HepG2 (cell line): ENCODE measurements at regions not wholly inside any gene's neighbourhood (a gene's known extent, or its start where the extent isn't known, plus 50 kb on each side); places are given as distances from the start of the nearest gene placed in this dataset.

ENCODE experiments used
- ATAC-seq: fragments of 200-7000 bp; cut with Tn5 transposase; 3 replicates; pipeline ENCODE4 v1.9.1; 2020; ENCODE audit warnings: mild to moderate bottlenecking, moderate library complexity
- BruUV-seq: library from RNA; stranded (reverse); fragments of 400-500 nt; replicated peaks from 2 replicates; lab custom pipeline; 2021; lab: Mats Ljungman, UMichigan
- CTCF ChIA-PET: fragments of 300-600 bp; formaldehyde crosslinking; extraction: SDS; loops from one replicate; lab custom pipeline; 2021; ENCODE audit warnings: low total read pairs, inconsistent platforms, low intra/inter-chr PET ratio; lab: Yijun Ruan, JAX
- POLR2A ChIA-PET: fragments of 350-600 bp; sonication (Branson Sonifier 250); formaldehyde crosslinking; loops from one replicate; lab custom pipeline; 2020; ENCODE audit warnings: antibody characterized with exemption, inconsistent platforms; lab: Yijun Ruan, JAX
- DNase-seq: peaks from one replicate; pipeline ENCODE4 v3.0.0-alpha.2; 2015; ENCODE audit warnings: low spot score
- FAIRE-seq: peaks from 3 replicates; lab custom pipeline; 2011; peaks lifted over from hg19 to GRCh38; lab: Jason Lieb, UNC
- H2AFZ ChIP-seq: one replicate; pipeline ENCODE4 v1.6.1; 2011; ENCODE audit warnings: low read length, inconsistent platforms
- H3K27ac ChIP-seq: fragments of 300-600 bp; 3 replicates; pipeline ENCODE4 v1.8.0; 2011; ENCODE audit warnings: mixed run types, mild to moderate bottlenecking, mixed read lengths, low read length, inconsistent platforms; ENCODE audit not compliant: insufficient read depth; ENCODE audit errors: extremely low read length
- H3K27me3 ChIP-seq, 2 experiments: fragments of 200-600 bp in 1 of 2; 2 replicates in 1 of 2; 3 replicates in 1 of 2; pipeline versions ENCODE4 v1.6.0 to v1.8.0; 2011; ENCODE audit warnings: low read length in 2 of 2, mild to moderate bottlenecking in 2 of 2, moderate library complexity in 2 of 2, inconsistent platforms in 1 of 2; ENCODE audit not compliant: insufficient read depth in 2 of 2, control insufficient read depth in 1 of 2
- H3K36me3 ChIP-seq, 2 experiments: fragments of 200-600 bp in 1 of 2; replicated peaks in 1 of 2; 2 replicates in 1 of 2; 3 replicates in 1 of 2; pipeline versions ENCODE4 v1.5.1 to v1.8.0; 2011; ENCODE audit warnings: low read length in 2 of 2, inconsistent platforms in 1 of 2; ENCODE audit not compliant: insufficient read depth in 2 of 2, control insufficient read depth in 1 of 2
- H3K4me1 ChIP-seq: 2 replicates; pipeline ENCODE4 v1.5.1; 2012; ENCODE audit warnings: low read length, inconsistent platforms; ENCODE audit not compliant: insufficient read depth
- H3K4me2 ChIP-seq: 2 replicates; pipeline ENCODE4 v1.6.0; 2011; ENCODE audit warnings: low read depth, low read length, inconsistent platforms
- H3K4me3 ChIP-seq, 3 experiments: fragments of 200-600 bp in 1 of 3; sonication (generic), shearing (Covaris generic) in 1 of 3; replicated peaks in 1 of 3; 2 replicates each; pipeline ENCODE4 v1.5.1; 2011 to 2016; ENCODE audit warnings: low read length in 3 of 3, inconsistent platforms in 2 of 3, low read depth in 2 of 3, mild to moderate bottlenecking in 2 of 3, control low read depth in 1 of 3, mixed read lengths in 1 of 3; ENCODE audit not compliant: insufficient read depth in 1 of 3
- H3K79me2 ChIP-seq: one replicate; pipeline ENCODE4 v1.6.1; 2011; ENCODE audit warnings: low read length, inconsistent platforms; ENCODE audit not compliant: insufficient read depth
- H3K9ac ChIP-seq: 2 replicates; pipeline ENCODE4 v1.6.0; 2011; ENCODE audit warnings: mild to moderate bottlenecking, low read depth, low read length, inconsistent platforms; ENCODE audit not compliant: insufficient read depth
- H3K9me3 ChIP-seq: 2 replicates; pipeline ENCODE4 v1.5.1; 2012; ENCODE audit warnings: mild to moderate bottlenecking, low read length
- H4K20me1 ChIP-seq: 2 replicates; pipeline ENCODE4 v1.6.0; 2011; ENCODE audit warnings: inconsistent platforms, mild to moderate bottlenecking, low read length, moderate library complexity; ENCODE audit not compliant: insufficient read depth
- AKAP8 ChIP-seq: sonication (generic); formaldehyde crosslinking; IDR thresholded peaks from 2 replicates; pipeline ENCODE4 v1.5.1; 2020; ENCODE audit warnings: mild to moderate bottlenecking, missing genetic modification reagents
- BRCA1 ChIP-seq: sonication (generic); formaldehyde crosslinking; IDR thresholded peaks from 2 replicates; pipeline ENCODE4 v1.4.0; 2020; ENCODE audit warnings: missing genetic modification reagents
- LBX2 ChIP-seq: sonication (generic); formaldehyde crosslinking; IDR thresholded peaks from 2 replicates; pipeline ENCODE4 v1.5.0; 2020; ENCODE audit warnings: missing genetic modification reagents, mild to moderate bottlenecking, borderline replicate concordance
- MEIS1 ChIP-seq: sonication (generic); formaldehyde crosslinking; IDR thresholded peaks from 2 replicates; pipeline ENCODE4 v1.9.0; 2021; ENCODE audit warnings: mild to moderate bottlenecking, missing genetic modification reagents, moderate library complexity, borderline replicate concordance
- NPAS2 ChIP-seq: sonication (generic); formaldehyde crosslinking; IDR thresholded peaks from 2 replicates; pipeline ENCODE4 v1.8.0; 2022; ENCODE audit warnings: mild to moderate bottlenecking, missing genetic modification reagents, borderline replicate concordance
- NRL ChIP-seq: sonication (generic); formaldehyde crosslinking; IDR thresholded peaks from 2 replicates; pipeline ENCODE4 v1.5.0; 2020; ENCODE audit warnings: missing genetic modification reagents, mild to moderate bottlenecking, moderate library complexity, borderline replicate concordance
- PCBP1 ChIP-seq: fragments of 200-400 bp; formaldehyde crosslinking; IDR thresholded peaks from 2 replicates; pipeline ENCODE4 v1.6.1; 2017; ENCODE audit warnings: mild to moderate bottlenecking, low read depth, low read length, borderline replicate concordance
- YEATS2 ChIP-seq: sonication (generic); formaldehyde crosslinking; IDR thresholded peaks from 2 replicates; pipeline ENCODE4 v1.4.0; 2020; ENCODE audit warnings: missing genetic modification reagents, borderline replicate concordance
- ZC3H4 ChIP-seq: sonication (generic); formaldehyde crosslinking; IDR thresholded peaks from 2 replicates; pipeline ENCODE4 v1.4.0; 2020; ENCODE audit warnings: missing genetic modification reagents, borderline replicate concordance
- ZFY ChIP-seq: sonication (generic); formaldehyde crosslinking; IDR thresholded peaks from 2 replicates; pipeline ENCODE4 v1.4.0; 2020; ENCODE audit warnings: missing genetic modification reagents
- ZNF451 ChIP-seq: sonication (generic); formaldehyde crosslinking; IDR thresholded peaks from 2 replicates; pipeline ENCODE4 v1.5.0; 2020; ENCODE audit warnings: mild to moderate bottlenecking, missing genetic modification reagents
- ZNF850 ChIP-seq: sonication (generic); formaldehyde crosslinking; conservative IDR thresholded peaks from 2 replicates; pipeline ENCODE4 v1.9.0; 2021; ENCODE audit warnings: mild to moderate bottlenecking, missing genetic modification reagents
- ZSCAN9 ChIP-seq: IDR thresholded peaks from 2 replicates; pipeline ENCODE4 v1.6.1; 2016; ENCODE audit warnings: borderline replicate concordance
- in situ Hi-C: cut with HindIII; loops from 2 replicates; pipeline ENCODE4 v1.10.0; 2017; ENCODE audit warnings: low pct_unique_long_range_greater_than_20kb; ENCODE audit not compliant: extremely low pct_ligation_motif_present
- intact Hi-C: fragments of 100-400 bp; cut with micrococcal nuclease; formaldehyde crosslinking; loops from one replicate; pipeline ENCODE4 v1.10.0; 2022; ENCODE audit not compliant: unreplicated experiment
- TF ChIP-seq, protein P1 (sequence below): sonication (generic); formaldehyde crosslinking; IDR thresholded peaks from 2 replicates; pipeline ENCODE4 v1.4.0; 2020; ENCODE audit warnings: mild to moderate bottlenecking, missing genetic modification reagents, borderline replicate concordance
- TF ChIP-seq, protein P2 (sequence below), 2 experiments: sonication (generic) in 1 of 2; formaldehyde crosslinking in 1 of 2; IDR thresholded peaks; 2 replicates each; pipeline versions ENCODE4 v1.6.1 to v1.9.0; 2014 to 2022; ENCODE audit warnings: antibody characterized with exemption in 1 of 2, borderline replicate concordance in 1 of 2, inconsistent platforms in 1 of 2, low read depth in 1 of 2, missing genetic modification reagents in 1 of 2
- TF ChIP-seq, protein P3 (sequence below): sonication (generic); formaldehyde crosslinking; IDR thresholded peaks from 2 replicates; pipeline ENCODE4 v1.5.0; 2020; ENCODE audit warnings: mild to moderate bottlenecking, missing genetic modification reagents

- DNase-seq (no peak), FAIRE-seq (no peak), ATAC-seq (no peak)
- TF ChIP-seq MEIS1 (CRISPR knock-in tag) (no peak), ZFY (CRISPR knock-in tag) (no peak), BRCA1 (CRISPR knock-in tag) (no peak), ZNF850 (CRISPR knock-in tag) (no peak), PCBP1 (no peak), NRL (CRISPR knock-in tag) (no peak), YEATS2 (CRISPR knock-in tag) (no peak), ZSCAN9 (CRISPR knock-in tag) (no peak), ZC3H4 (CRISPR knock-in tag) (no peak), NPAS2 (CRISPR knock-in tag) (no peak), ZNF451 (CRISPR knock-in tag) (no peak), AKAP8 (CRISPR knock-in tag) (no peak), LBX2 (CRISPR knock-in tag) (no peak)
- TF ChIP-seq, protein P1, sequence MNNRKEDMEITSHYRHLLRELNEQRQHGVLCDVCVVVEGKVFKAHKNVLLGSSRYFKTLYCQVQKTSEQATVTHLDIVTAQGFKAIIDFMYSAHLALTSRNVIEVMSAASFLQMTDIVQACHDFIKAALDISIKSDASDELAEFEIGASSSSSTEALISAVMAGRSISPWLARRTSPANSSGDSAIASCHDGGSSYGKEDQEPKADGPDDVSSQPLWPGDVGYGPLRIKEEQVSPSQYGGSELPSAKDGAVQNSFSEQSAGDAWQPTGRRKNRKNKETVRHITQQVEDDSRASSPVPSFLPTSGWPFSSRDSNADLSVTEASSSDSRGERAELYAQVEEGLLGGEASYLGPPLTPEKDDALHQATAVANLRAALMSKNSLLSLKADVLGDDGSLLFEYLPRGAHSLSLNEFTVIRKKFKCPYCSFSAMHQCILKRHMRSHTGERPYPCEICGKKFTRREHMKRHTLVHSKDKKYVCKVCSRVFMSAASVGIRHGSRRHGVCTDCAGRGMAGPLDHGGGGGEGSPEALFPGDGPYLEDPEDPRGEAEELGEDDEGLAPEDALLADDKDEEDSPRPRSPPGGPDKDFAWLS (CRISPR knock-in tag): no peak
- TF ChIP-seq, protein P2, sequence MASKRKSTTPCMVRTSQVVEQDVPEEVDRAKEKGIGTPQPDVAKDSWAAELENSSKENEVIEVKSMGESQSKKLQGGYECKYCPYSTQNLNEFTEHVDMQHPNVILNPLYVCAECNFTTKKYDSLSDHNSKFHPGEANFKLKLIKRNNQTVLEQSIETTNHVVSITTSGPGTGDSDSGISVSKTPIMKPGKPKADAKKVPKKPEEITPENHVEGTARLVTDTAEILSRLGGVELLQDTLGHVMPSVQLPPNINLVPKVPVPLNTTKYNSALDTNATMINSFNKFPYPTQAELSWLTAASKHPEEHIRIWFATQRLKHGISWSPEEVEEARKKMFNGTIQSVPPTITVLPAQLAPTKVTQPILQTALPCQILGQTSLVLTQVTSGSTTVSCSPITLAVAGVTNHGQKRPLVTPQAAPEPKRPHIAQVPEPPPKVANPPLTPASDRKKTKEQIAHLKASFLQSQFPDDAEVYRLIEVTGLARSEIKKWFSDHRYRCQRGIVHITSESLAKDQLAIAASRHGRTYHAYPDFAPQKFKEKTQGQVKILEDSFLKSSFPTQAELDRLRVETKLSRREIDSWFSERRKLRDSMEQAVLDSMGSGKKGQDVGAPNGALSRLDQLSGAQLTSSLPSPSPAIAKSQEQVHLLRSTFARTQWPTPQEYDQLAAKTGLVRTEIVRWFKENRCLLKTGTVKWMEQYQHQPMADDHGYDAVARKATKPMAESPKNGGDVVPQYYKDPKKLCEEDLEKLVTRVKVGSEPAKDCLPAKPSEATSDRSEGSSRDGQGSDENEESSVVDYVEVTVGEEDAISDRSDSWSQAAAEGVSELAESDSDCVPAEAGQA (IDR thresholded peaks at IDR 0.05; ENCODE audit: low read depth): no peak
- TF ChIP-seq, protein P2 (CRISPR knock-in tag; IDR thresholded peaks at IDR 0.05; ENCODE audit: borderline replicate concordance): no peak
- TF ChIP-seq, protein P3, sequence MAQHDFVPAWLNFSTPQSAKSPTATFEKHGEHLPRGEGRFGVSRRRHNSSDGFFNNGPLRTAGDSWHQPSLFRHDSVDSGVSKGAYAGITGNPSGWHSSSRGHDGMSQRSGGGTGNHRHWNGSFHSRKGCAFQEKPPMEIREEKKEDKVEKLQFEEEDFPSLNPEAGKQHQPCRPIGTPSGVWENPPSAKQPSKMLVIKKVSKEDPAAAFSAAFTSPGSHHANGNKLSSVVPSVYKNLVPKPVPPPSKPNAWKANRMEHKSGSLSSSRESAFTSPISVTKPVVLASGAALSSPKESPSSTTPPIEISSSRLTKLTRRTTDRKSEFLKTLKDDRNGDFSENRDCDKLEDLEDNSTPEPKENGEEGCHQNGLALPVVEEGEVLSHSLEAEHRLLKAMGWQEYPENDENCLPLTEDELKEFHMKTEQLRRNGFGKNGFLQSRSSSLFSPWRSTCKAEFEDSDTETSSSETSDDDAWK (CRISPR knock-in tag): no peak
- no peaks in the 10 kb centered on the region for H3K36me3 ChIP-seq
- no peak overlapping the region for H3K4me2 ChIP-seq
- no peaks in the 10 kb centered on the region for H3K79me2 ChIP-seq
- CTCF ChIA-PET: no interaction called here
- H3K27me3 ChIP-seq: no peaks in the 10 kb centered on the region
- BruUV-seq: no TSS peak
- no peak overlapping the region for H2AFZ ChIP-seq
- no peaks in the 10 kb centered on the region for H3K9me3 ChIP-seq
- intact Hi-C loops: no loop called here
- H3K4me3 ChIP-seq: no peak overlapping the region
- no peak overlapping the region for H3K27ac ChIP-seq
- H4K20me1 ChIP-seq: no peaks in the 10 kb centered on the region
- POLR2A ChIA-PET: no interaction called here
- no peak overlapping the region for H3K9ac ChIP-seq
- in situ Hi-C loops: no loop called here
- no peaks in the 10 kb centered on the region for H3K4me1 ChIP-seq
Observed at GRCh38 chr3:144488927-144489326, 517.3 kb downstream of the DIPK2A start.
